SK-N-SH (cell line): ENCODE measurements at regions not wholly inside any gene's neighbourhood (a gene's known extent, or its start where the extent isn't known, plus 50 kb on each side); places are given as distances from the start of the nearest gene placed in this dataset.

ENCODE experiments used
- CTCF ChIA-PET: fragments of 300-600, 350-600 bp; formaldehyde crosslinking; extraction: SDS; loops from one replicate; lab custom pipeline; 2021; lab: Yijun Ruan, JAX
- POLR2A ChIA-PET: fragments of 350-600 bp; sonication (Branson Sonifier 250); formaldehyde crosslinking; extraction: SDS; loops from one replicate; lab custom pipeline; 2020; ENCODE audit warnings: antibody characterized with exemption, inconsistent platforms; lab: Yijun Ruan, JAX
- DNase-seq: peaks from one replicate; pipeline ENCODE4 v3.0.0; 2012
- H2AFZ ChIP-seq: fragments of 200-600 bp; sonication (generic); 2 replicates; pipeline ENCODE4 v1.8.1; 2016; ENCODE audit warnings: antibody characterized with exemption, mild to moderate bottlenecking, low read depth
- H3F3A ChIP-seq: fragments of 200-600 bp; sonication (generic); replicated peaks from 2 replicates; pipeline ENCODE3; 2016; ENCODE audit warnings: antibody characterized with exemption, mild to moderate bottlenecking; ENCODE audit not compliant: insufficient read depth
- H3K27ac ChIP-seq, 2 experiments: fragments of 200-500 bp in 1 of 2; fragments of 200-600 bp in 1 of 2; sonication (Bioruptor generic) in 1 of 2; sonication (generic), shearing (Covaris generic) in 1 of 2; 2 replicates each; pipeline versions ENCODE4 v1.5.1 to v1.6.1; 2014 to 2016; ENCODE audit warnings: low read depth in 2 of 2, inconsistent platforms in 1 of 2, low read length in 1 of 2, mild to moderate bottlenecking in 1 of 2, mixed read lengths in 1 of 2
- H3K27me3 ChIP-seq: fragments of 200-600 bp; sonication (generic), shearing (Covaris generic); 2 replicates; pipeline ENCODE4 v1.6.1; 2016; ENCODE audit warnings: mixed run types; ENCODE audit not compliant: insufficient read depth
- H3K36me3 ChIP-seq, 2 experiments: fragments of 200-500 bp in 1 of 2; fragments of 200-600 bp in 1 of 2; sonication (Bioruptor generic) in 1 of 2; sonication (generic) in 1 of 2; replicated peaks in 1 of 2; 2 replicates each; pipeline versions ENCODE3 to v1.5.1; 2014 to 2016; ENCODE audit warnings: low read length in 1 of 2, mild to moderate bottlenecking in 1 of 2; ENCODE audit not compliant: insufficient read depth in 2 of 2, control insufficient read depth in 1 of 2
- H3K4me1 ChIP-seq, 2 experiments: fragments of 200-500 bp in 1 of 2; fragments of 200-600 bp in 1 of 2; sonication (Bioruptor generic) in 1 of 2; sonication (generic), shearing (Covaris generic) in 1 of 2; 2 replicates each; pipeline versions ENCODE4 v1.5.1 to v1.6.1; 2014 to 2016; ENCODE audit warnings: low read depth in 1 of 2, low read length in 1 of 2, mixed run types in 1 of 2; ENCODE audit not compliant: insufficient read depth in 2 of 2, control insufficient read depth in 1 of 2
- H3K4me2 ChIP-seq: fragments of 200-600 bp; sonication (generic), shearing (Covaris generic); 2 replicates; pipeline ENCODE4 v1.6.1; 2017; ENCODE audit warnings: mixed run types
- H3K4me3 ChIP-seq, 2 experiments: fragments of 200-500 bp in 1 of 2; fragments of 200-600 bp in 1 of 2; sonication (Bioruptor generic) in 1 of 2; sonication (generic), shearing (Covaris generic) in 1 of 2; 2 replicates each; pipeline versions ENCODE4 v1.5.1 to v1.8.1; 2014 to 2016; ENCODE audit warnings: low read depth in 2 of 2, inconsistent platforms in 1 of 2, low read length in 1 of 2, mild to moderate bottlenecking in 1 of 2, mixed read lengths in 1 of 2, moderate library complexity in 1 of 2
- H3K79me2 ChIP-seq: fragments of 200-600 bp; sonication (generic); 2 replicates; pipeline ENCODE4 v1.8.1; 2017; ENCODE audit warnings: mild to moderate bottlenecking; ENCODE audit not compliant: insufficient read depth
- H3K9ac ChIP-seq: fragments of 200-600 bp; sonication (generic); 2 replicates; pipeline ENCODE4 v1.6.1; 2017; ENCODE audit warnings: mixed run types
- H3K9me2 ChIP-seq: fragments of 200-600 bp; sonication (generic); 2 replicates; pipeline ENCODE4 v1.6.1; 2017; ENCODE audit warnings: mixed run types
- H3K9me3 ChIP-seq: fragments of 200-600 bp; sonication (generic); 2 replicates; pipeline ENCODE4 v1.6.1; 2017; ENCODE audit warnings: mixed run types, mild to moderate bottlenecking, moderate library complexity
- H4K20me1 ChIP-seq: fragments of 200-600 bp; sonication (generic); 2 replicates; pipeline ENCODE4 v1.6.1; 2017; ENCODE audit warnings: mild to moderate bottlenecking, mixed run types; ENCODE audit not compliant: insufficient read depth
- ELF1 ChIP-seq: IDR thresholded peaks from 2 replicates; pipeline ENCODE4 v1.4.0; 2012
- EZH2phosphoT487 ChIP-seq: fragments of 200-600 bp; sonication (generic); IDR thresholded peaks from 2 replicates; pipeline ENCODE4 v1.6.1; 2017; ENCODE audit warnings: low read depth, mixed run types, mild to moderate bottlenecking, antibody characterized with exemption, moderate library complexity, borderline replicate concordance
- FOSL2 ChIP-seq: IDR thresholded peaks from 2 replicates; pipeline ENCODE4 v1.4.0; 2012; ENCODE audit warnings: low read depth, mild to moderate bottlenecking, moderate library complexity, borderline replicate concordance
- FOXM1 ChIP-seq: IDR thresholded peaks from 2 replicates; pipeline ENCODE4 v1.4.0; 2012; ENCODE audit warnings: low read depth, mild to moderate bottlenecking
- GABPA ChIP-seq: IDR thresholded peaks from 2 replicates; pipeline ENCODE4 v1.4.0; 2012; ENCODE audit warnings: low read depth, mild to moderate bottlenecking
- NFIC ChIP-seq: IDR thresholded peaks from 2 replicates; pipeline ENCODE4 v1.4.0; 2012; ENCODE audit warnings: borderline replicate concordance
- NRF1 ChIP-seq: IDR thresholded peaks from 2 replicates; pipeline ENCODE4 v1.6.1; 2012; ENCODE audit warnings: low read depth, mild to moderate bottlenecking, low read length
- RAD21 ChIP-seq: IDR thresholded peaks from 2 replicates; pipeline ENCODE4 v1.6.1; 2012; ENCODE audit warnings: mild to moderate bottlenecking, low read length
- REST ChIP-seq: IDR thresholded peaks from 2 replicates; pipeline ENCODE4 v1.6.1; 2012; ENCODE audit warnings: mild to moderate bottlenecking, low read depth, low read length, moderate library complexity
- RFX5 ChIP-seq: IDR thresholded peaks from 2 replicates; pipeline ENCODE4 v1.6.1; 2012; ENCODE audit warnings: mild to moderate bottlenecking, improper control_type of control experiment, low read length
- SIN3A ChIP-seq: IDR thresholded peaks from 2 replicates; pipeline ENCODE4 v1.6.1; 2012; ENCODE audit warnings: low read depth, mild to moderate bottlenecking, low read length, moderate library complexity, borderline replicate concordance
- SMC3 ChIP-seq: IDR thresholded peaks from 2 replicates; pipeline ENCODE4 v1.6.1; 2012; ENCODE audit warnings: low read depth, low read length, improper control_type of control experiment
- TAF1 ChIP-seq: IDR thresholded peaks from 2 replicates; pipeline ENCODE4 v1.6.1; 2012; ENCODE audit warnings: low read depth, mild to moderate bottlenecking, low read length, moderate library complexity, borderline replicate concordance
- TEAD4 ChIP-seq: IDR thresholded peaks from 2 replicates; pipeline ENCODE4 v1.4.0; 2012; ENCODE audit warnings: mild to moderate bottlenecking, borderline replicate concordance; ENCODE audit not compliant: insufficient read depth
- USF1 ChIP-seq: IDR thresholded peaks from 2 replicates; pipeline ENCODE4 v1.4.0; 2012; ENCODE audit warnings: low read depth, borderline replicate concordance
- ZBTB33 ChIP-seq: IDR thresholded peaks from 2 replicates; pipeline ENCODE4 v1.4.0; 2012; ENCODE audit warnings: low read depth, borderline replicate concordance
- WGBS: methylation state at CpG from one replicate; pipeline ENCODE4 v1.1.6; 2017; ENCODE audit warnings: low lambda C conversion rate; 5-methylcytosine and 5-hydroxymethylcytosine counted together

- Histone ChIP-seq H3K9me3 (peaks cover 3% of the 10 kb centered on the region; the same call in 1 of the 2 replicates), H3K9me2 (no peaks in the 10 kb centered on the region), H3K9ac (no peak overlapping the region), H4K20me1 (no peaks in the 10 kb centered on the region), H3K79me2 (no peaks in the 10 kb centered on the region), H2AFZ (no peak overlapping the region), H3F3A (no peaks in the 10 kb centered on the region), H3K4me3 (no peak overlapping the region), H3K4me1 (no peaks in the 10 kb centered on the region), H3K4me2 (no peak overlapping the region), H3K27ac (no peak overlapping the region), H3K36me3 (no peaks in the 10 kb centered on the region), H3K27me3 (no peaks in the 10 kb centered on the region)
- WGBS, result 23% methylated on average over 2 of the region's 2 CpGs
- DNase-seq, result no peak
- POLR2A ChIA-PET, result no interaction called here
- TF ChIP-seq ELF1 (no peak), SIN3A (no peak), ZBTB33 (no peak), NFIC (no peak)
- CTCF ChIA-PET, result interaction anchor here (0.8 kb wide), 1 partner anchor 193 kb away, joined by 3 read pairs; no protein-coding TSS in a partner anchor
These were observed 195.4 kb upstream of the LARGE1 start for GRCh38 chr22:34115722-34116121.

GRCh38 chr22:34116126-34116525 is 195.8 kb upstream of the LARGE1 start:
- H3K4me1 ChIP-seq, result no peaks in the 10 kb centered on the region
- DNase-seq, result no peak
- ChIA-PET POLR2A (no interaction called here), CTCF (interaction anchor here (0.8 kb wide), 1 partner anchor 193 kb away, joined by 3 read pairs; no protein-coding TSS in a partner anchor)
- H3K4me3 ChIP-seq, result no peak overlapping the region
- H3K36me3 ChIP-seq, result no peaks in the 10 kb centered on the region
- peaks cover 3% of the 10 kb centered on the region; the same call in 1 of the 2 replicates for H3K9me3 ChIP-seq
- H3K79me2 ChIP-seq, result no peaks in the 10 kb centered on the region
- H3K27ac ChIP-seq, result no peak overlapping the region
- no peak overlapping the region for H2AFZ ChIP-seq
- H3K27me3 ChIP-seq, result no peaks in the 10 kb centered on the region
- no peaks in the 10 kb centered on the region for H3K9me2 ChIP-seq
- no peak overlapping the region for H3K9ac ChIP-seq
- no peak overlapping the region for H3K4me2 ChIP-seq
- H3F3A ChIP-seq, result no peaks in the 10 kb centered on the region
- no peak for TF ChIP-seq RAD21
- TF ChIP-seq FOXM1, result no peak
- H4K20me1 ChIP-seq, result no peaks in the 10 kb centered on the region

- no peak overlapping the region for H3K9ac ChIP-seq
- H3K79me2 ChIP-seq, result no peaks in the 10 kb centered on the region
- H3K9me3 ChIP-seq, result peaks cover 3% of the 10 kb centered on the region; the same call in 1 of the 2 replicates
- no peaks in the 10 kb centered on the region for H3K9me2 ChIP-seq
- H3K36me3 ChIP-seq, result no peaks in the 10 kb centered on the region
- no peaks in the 10 kb centered on the region for H3K4me1 ChIP-seq
- no peaks in the 10 kb centered on the region for H3F3A ChIP-seq
- POLR2A ChIA-PET, result no interaction called here
- WGBS, result 4% methylated on average over 1 of the region's 1 CpG
- no peaks in the 10 kb centered on the region for H4K20me1 ChIP-seq
- H2AFZ ChIP-seq, result no peak overlapping the region
- H3K27ac ChIP-seq, result no peak overlapping the region
- DNase-seq, result no peak
- no peak overlapping the region for H3K4me3 ChIP-seq
- H3K27me3 ChIP-seq, result no peaks in the 10 kb centered on the region
- CTCF ChIA-PET, result interaction anchor here (3.8 kb wide), 1 partner anchor 11 kb away, joined by 18 read pairs; no protein-coding TSS in a partner anchor
- TF ChIP-seq TAF1, result no peak
- no peak for TF ChIP-seq EZH2phosphoT487
- TF ChIP-seq TEAD4, result no peak
- TF ChIP-seq NRF1, result no peak
- no peak for TF ChIP-seq REST
- no peak for TF ChIP-seq RFX5
- TF ChIP-seq NFIC, result no peak
- TF ChIP-seq SMC3, result no peak
- no peak for TF ChIP-seq USF1
- no peak for TF ChIP-seq GABPA
- no peak for TF ChIP-seq FOSL2
- H3K4me2 ChIP-seq, result no peak overlapping the region
These were observed 201.8 kb upstream of the LARGE1 start for GRCh38 chr22:34122042-34122441.
